ENCODE measurements at regions not wholly inside any gene's neighbourhood (a gene's known extent, or its start where the extent isn't known, plus 50 kb on each side); places are given as distances from the start of the nearest gene placed in this dataset.

GRCh38 chrX:15929194-15929593, 74.6 kb upstream of the AP1S2 start:
- Mint-ChIP-seq H3K27me3 (ENCODE audit: low read depth in 3 of 3) (peaks cover 5 to 25% (median 12%) of the 10 kb centered on the region in 3 donors), H3K9me3 (no peaks in the 10 kb centered on the region), H3K4me3 (no peak overlapping the region), H3K4me1 (no peaks in the 10 kb centered on the region), H3K36me3 (no peaks in the 10 kb centered on the region), H3K27ac (no peak overlapping the region)
- DNase-seq = no peak

GRCh38 chrX:15926622-15927021, 72.0 kb upstream of the AP1S2 start:
- Mint-ChIP-seq H3K36me3 (no peaks in the 10 kb centered on the region), H3K4me1 (no peaks in the 10 kb centered on the region), H3K27me3 (ENCODE audit: low read depth in 3 of 3) (peaks cover 3 to 34% (median 11%) of the 10 kb centered on the region in 3 donors), H3K4me3 (no peak overlapping the region), H3K9me3 (peaks cover 0 to 1% (median 0%) of the 10 kb centered on the region in 6 donors), H3K27ac (no peak overlapping the region)
- no peak for DNase-seq

- no peak for DNase-seq
- no peak overlapping the region for H3K4me3 Mint-ChIP-seq
Observed at GRCh38 chrX:15918003-15918402, 63.4 kb upstream of the AP1S2 start.

GRCh38 chrX:15916704-15917084, 62.1 kb upstream of the AP1S2 start:
- no peaks in the 10 kb centered on the region for H3K9me3 Mint-ChIP-seq
- peaks cover 0 to 4% of the 10 kb centered on the region in 2 donors for H3K4me1 Mint-ChIP-seq
- H3K27ac Mint-ChIP-seq = no peak overlapping the region
- no peak overlapping the region for H3K4me3 Mint-ChIP-seq
- DNase-seq = no peak
- H3K27me3 Mint-ChIP-seq (ENCODE audit: low read depth in 3 of 3) = peaks cover 3 to 6% (median 4%) of the 10 kb centered on the region in 3 donors
- no peaks in the 10 kb centered on the region for H3K36me3 Mint-ChIP-seq

More at GRCh38 chrX:15918003-15918402, 63.4 kb upstream of the AP1S2 start:
- Mint-ChIP-seq H3K4me1 (peaks cover 0 to 4% of the 10 kb centered on the region in 2 donors), H3K27ac (no peak overlapping the region), H3K27me3 (ENCODE audit: low read depth in 3 of 3) (peaks cover 1 to 10% (median 6%) of the 10 kb centered on the region in 3 donors), H3K9me3 (no peaks in the 10 kb centered on the region), H3K36me3 (no peaks in the 10 kb centered on the region)

GRCh38 chrX:15915959-15916703, 61.5 kb upstream of the AP1S2 start:
- H3K27me3 Mint-ChIP-seq (ENCODE audit: low read depth in 3 of 3) = peaks cover 3 to 6% (median 4%) of the 10 kb centered on the region in 3 donors
- H3K36me3 Mint-ChIP-seq = no peaks in the 10 kb centered on the region
- H3K27ac Mint-ChIP-seq = no peak overlapping the region
- H3K4me3 Mint-ChIP-seq = no peak overlapping the region
- H3K9me3 Mint-ChIP-seq = no peaks in the 10 kb centered on the region
- no peak for DNase-seq
- peaks cover 0 to 4% of the 10 kb centered on the region in 2 donors for H3K4me1 Mint-ChIP-seq

GRCh38 chrX:15914486-15914885, 59.9 kb upstream of the AP1S2 start:
- Mint-ChIP-seq H3K4me1 (peaks cover 0 to 4% of the 10 kb centered on the region in 2 donors), H3K27ac (no peak overlapping the region), H3K4me3 (no peak overlapping the region), H3K27me3 (ENCODE audit: low read depth in 3 of 3) (peaks cover 4 to 6% (median 4%) of the 10 kb centered on the region in 3 donors), H3K9me3 (peaks cover 0 to 1% (median 0%) of the 10 kb centered on the region in 6 donors), H3K36me3 (no peaks in the 10 kb centered on the region)
- DNase-seq = no peak

- Mint-ChIP-seq H3K4me1 (peaks cover 0 to 4% of the 10 kb centered on the region in 2 donors), H3K27me3 (ENCODE audit: low read depth in 3 of 3) (peaks cover 4 to 7% (median 6%) of the 10 kb centered on the region in 3 donors), H3K36me3 (no peaks in the 10 kb centered on the region), H3K9me3 (peaks cover 0 to 1% (median 0%) of the 10 kb centered on the region in 6 donors), H3K4me3 (no peak overlapping the region), H3K27ac (no peak overlapping the region)
- no peak for DNase-seq
Observed at GRCh38 chrX:15913146-15913545, 58.5 kb upstream of the AP1S2 start.

GRCh38 chrX:15911734-15912550, 57.3 kb upstream of the AP1S2 start:
- H3K4me1 Mint-ChIP-seq = peaks cover 0 to 4% of the 10 kb centered on the region in 2 donors
- DNase-seq = no peak
- no peaks in the 10 kb centered on the region for H3K36me3 Mint-ChIP-seq
- H3K27me3 Mint-ChIP-seq (ENCODE audit: low read depth in 3 of 3) = peaks cover 2 to 7% (median 4%) of the 10 kb centered on the region in 3 donors
- no peak overlapping the region for H3K4me3 Mint-ChIP-seq
- peaks cover 0 to 1% (median 0%) of the 10 kb centered on the region in 6 donors for H3K9me3 Mint-ChIP-seq
- H3K27ac Mint-ChIP-seq = no peak overlapping the region

- H3K4me1 Mint-ChIP-seq = no peaks in the 10 kb centered on the region
- H3K36me3 Mint-ChIP-seq = no peaks in the 10 kb centered on the region
- H3K9me3 Mint-ChIP-seq = peaks cover 0 to 1% (median 0%) of the 10 kb centered on the region in 6 donors
- no peak overlapping the region for H3K27ac Mint-ChIP-seq
- no peak overlapping the region for H3K4me3 Mint-ChIP-seq
- H3K27me3 Mint-ChIP-seq (ENCODE audit: low read depth in 3 of 3) = peaks cover 2 to 7% (median 4%) of the 10 kb centered on the region in 3 donors
- DNase-seq = no peak
Observed at GRCh38 chrX:15909605-15910004, 55.0 kb upstream of the AP1S2 start.

- H3K36me3 Mint-ChIP-seq = no peaks in the 10 kb centered on the region
- no peaks in the 10 kb centered on the region for H3K4me1 Mint-ChIP-seq
- H3K4me3 Mint-ChIP-seq = no peak overlapping the region
- H3K27ac Mint-ChIP-seq = no peak overlapping the region
- H3K27me3 Mint-ChIP-seq (ENCODE audit: low read depth in 3 of 3) = peaks cover 2 to 5% (median 4%) of the 10 kb centered on the region in 3 donors
- no peak for DNase-seq
- peaks cover 0 to 1% (median 0%) of the 10 kb centered on the region in 6 donors for H3K9me3 Mint-ChIP-seq
Observed at GRCh38 chrX:15908603-15909290, 54.1 kb upstream of the AP1S2 start.

- Mint-ChIP-seq H3K4me1 (no peaks in the 10 kb centered on the region), H3K9me3 (peaks cover 0 to 5% (median 0%) of the 10 kb centered on the region in 6 donors), H3K4me3 (no peak overlapping the region), H3K27ac (no peak overlapping the region), H3K36me3 (peaks cover 0 to 5% (median 0%) of the 10 kb centered on the region in 3 donors), H3K27me3 (ENCODE audit: low read depth in 3 of 3) (peaks cover 0 to 11% (median 0%) of the 10 kb centered on the region in 3 donors)
- no peak for DNase-seq
Observed at GRCh38 chrX:15906041-15906943, 51.7 kb upstream of the AP1S2 start.
